ENCODE measurements at regions not wholly inside any gene's neighbourhood (a gene's known extent, or its start where the extent isn't known, plus 50 kb on each side); places are given as distances from the start of the nearest gene placed in this dataset.
"Not testable (repeated sequence)": the region's sequence is repeated elsewhere in the genome, so short reads cannot be mapped to it uniquely, and the experiment has no call there.

GRCh38 chrX:110915570-110915969 lies 120.0 kb upstream of the CHRDL1 start:
- Histone ChIP-seq H3K27ac (no peak overlapping the region), H3K4me3 (no peak overlapping the region), H3K9me3 (no peaks in the 10 kb centered on the region), H3K4me1 (no peaks in the 10 kb centered on the region), H3K36me3 (no peaks in the 10 kb centered on the region), H3K27me3 (peaks cover 0 to 25% (median 0%) of the 10 kb centered on the region in 7 donors)
- DNase-seq (no peak), ATAC-seq (no peak)
- TF ChIP-seq, protein P1, sequence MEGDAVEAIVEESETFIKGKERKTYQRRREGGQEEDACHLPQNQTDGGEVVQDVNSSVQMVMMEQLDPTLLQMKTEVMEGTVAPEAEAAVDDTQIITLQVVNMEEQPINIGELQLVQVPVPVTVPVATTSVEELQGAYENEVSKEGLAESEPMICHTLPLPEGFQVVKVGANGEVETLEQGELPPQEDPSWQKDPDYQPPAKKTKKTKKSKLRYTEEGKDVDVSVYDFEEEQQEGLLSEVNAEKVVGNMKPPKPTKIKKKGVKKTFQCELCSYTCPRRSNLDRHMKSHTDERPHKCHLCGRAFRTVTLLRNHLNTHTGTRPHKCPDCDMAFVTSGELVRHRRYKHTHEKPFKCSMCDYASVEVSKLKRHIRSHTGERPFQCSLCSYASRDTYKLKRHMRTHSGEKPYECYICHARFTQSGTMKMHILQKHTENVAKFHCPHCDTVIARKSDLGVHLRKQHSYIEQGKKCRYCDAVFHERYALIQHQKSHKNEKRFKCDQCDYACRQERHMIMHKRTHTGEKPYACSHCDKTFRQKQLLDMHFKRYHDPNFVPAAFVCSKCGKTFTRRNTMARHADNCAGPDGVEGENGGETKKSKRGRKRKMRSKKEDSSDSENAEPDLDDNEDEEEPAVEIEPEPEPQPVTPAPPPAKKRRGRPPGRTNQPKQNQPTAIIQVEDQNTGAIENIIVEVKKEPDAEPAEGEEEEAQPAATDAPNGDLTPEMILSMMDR (IDR thresholded peaks at IDR 0.05): no peak
- intact Hi-C loops (cut with DNase I): no loop called here

DNA sequence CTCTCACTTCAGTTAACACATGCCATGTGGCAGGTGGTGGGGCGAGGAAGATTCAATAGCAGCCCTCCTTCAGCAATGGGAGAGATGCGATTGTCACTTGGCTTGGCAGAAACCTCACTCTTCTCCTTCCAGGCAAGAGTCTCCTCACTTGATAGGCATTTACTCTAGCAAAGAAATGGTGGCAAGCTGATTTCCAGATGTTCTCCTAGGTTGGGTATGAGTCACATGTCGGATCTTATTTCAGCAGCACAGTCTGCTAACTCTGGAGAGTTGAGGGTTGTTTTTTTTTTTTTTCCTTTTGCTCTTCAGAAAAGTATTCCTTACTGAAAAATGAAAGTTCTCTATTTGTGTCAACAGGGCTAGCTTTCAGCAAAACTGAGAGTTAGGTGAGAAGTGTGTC lies 119.5 kb upstream of the CHRDL1 start:
- Histone ChIP-seq H3K4me1 (no peaks in the 10 kb centered on the region), H3K36me3 (no peaks in the 10 kb centered on the region), H3K4me3 (no peak overlapping the region), H3K27ac (no peak overlapping the region), H3K9me3 (no peaks in the 10 kb centered on the region), H3K27me3 (peaks cover 0 to 21% (median 0%) of the 10 kb centered on the region in 7 donors)
- 51 to 66% methylated on average over 3 of the region's 3 CpGs for WGBS, 2 donors
- intact Hi-C loops (cut with DNase I): no loop called here
- DNase-seq (no peak), ATAC-seq (no peak)
- TF ChIP-seq, protein P1 (IDR thresholded peaks at IDR 0.05): no peak

- TF ChIP-seq, protein P1 (IDR thresholded peaks at IDR 0.05): no peak
- Histone ChIP-seq H3K36me3 (no peaks in the 10 kb centered on the region), H3K27ac (no peak overlapping the region), H3K9me3 (no peaks in the 10 kb centered on the region), H3K4me3 (no peak overlapping the region), H3K4me1 (no peaks in the 10 kb centered on the region), H3K27me3 (peaks cover 0 to 21% (median 0%) of the 10 kb centered on the region in 7 donors)
- DNase-seq: no peak
- no peak for ATAC-seq
- WGBS, 2 donors: 43 to 53% methylated on average over 1 of the region's 1 CpG
- intact Hi-C loops (cut with DNase I): no loop called here
Observed at GRCh38 chrX:110914281-110914680, 118.7 kb upstream of the CHRDL1 start.

GRCh38 chrX:110904747-110905146 lies 109.1 kb upstream of the CHRDL1 start:
- H3K4me1 ChIP-seq; DNase-seq; ATAC-seq; H3K36me3 ChIP-seq; intact Hi-C loops (cut with DNase I); H3K4me3 ChIP-seq; H3K27ac ChIP-seq: not testable (repeated sequence)
- H3K9me3 ChIP-seq: peaks cover 0 to 11% (median 0%) of the 10 kb centered on the region in 11 donors
- H3K27me3 ChIP-seq: peaks cover 0 to 10% (median 0%) of the 10 kb centered on the region in 7 donors

DNA sequence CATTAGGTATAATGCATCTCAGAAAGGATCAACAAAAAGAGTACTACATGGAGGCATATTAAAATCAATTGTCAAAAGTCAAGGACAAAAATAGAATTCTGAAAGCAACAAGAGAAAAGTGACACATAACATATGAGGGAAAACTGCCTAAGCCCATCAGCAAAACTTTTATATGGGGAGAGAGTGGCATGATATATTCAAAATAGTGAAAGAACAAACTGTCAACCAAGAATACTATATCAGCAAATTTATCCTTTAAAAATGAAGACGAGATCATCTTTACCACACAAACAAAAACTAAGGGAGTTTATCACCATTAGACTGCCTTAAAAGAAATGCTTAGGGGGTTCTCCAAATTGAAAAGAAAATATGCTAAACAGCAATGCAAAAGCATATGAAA lies 86.4 kb upstream of the CHRDL1 start:
- Histone ChIP-seq H3K27ac (no peak overlapping the region), H3K9me3 (peaks cover 0 to 42% (median 7%) of the 10 kb centered on the region in 11 donors), H3K4me1 (no peaks in the 10 kb centered on the region), H3K27me3 (peaks cover 0 to under 1% (median 0%) of the 10 kb centered on the region in 7 donors), H3K4me3 (no peak overlapping the region), H3K36me3 (no peaks in the 10 kb centered on the region)
- TF ChIP-seq, protein P1 (IDR thresholded peaks at IDR 0.05): no peak
- WGBS, 2 donors: 52 to 62% methylated on average over 1 of the region's 1 CpG
- ATAC-seq (no peak), DNase-seq (no peak)
- intact Hi-C loops (cut with DNase I): no loop called here
